HG03378 (cell line): ENCODE measurements at regions not wholly inside any gene's neighbourhood (a gene's known extent, or its start where the extent isn't known, plus 50 kb on each side); places are given as distances from the start of the nearest gene placed in this dataset.
A peak's percentile ranks its signal among the peaks of the same experiment; 100 is the strongest.
"Not testable (repeated sequence)": the region's sequence is repeated elsewhere in the genome, so short reads cannot be mapped to it uniquely, and the experiment has no call there.

Experiments used
- ATAC-seq: cut with Tn5 transposase; IDR thresholded peaks from one replicate; pipeline ENCODE4 v1.9.1; 2021; ENCODE audit warnings: mild to moderate bottlenecking, moderate library complexity; ENCODE audit not compliant: unreplicated experiment

GRCh38 chr6:119686240-119686639 lies 336.7 kb upstream of the MAN1A1 start:
- ATAC-seq: no peak

- no peak for ATAC-seq
Measured at GRCh38 chr6:119683671-119684070, 334.1 kb upstream of the MAN1A1 start.

DNA sequence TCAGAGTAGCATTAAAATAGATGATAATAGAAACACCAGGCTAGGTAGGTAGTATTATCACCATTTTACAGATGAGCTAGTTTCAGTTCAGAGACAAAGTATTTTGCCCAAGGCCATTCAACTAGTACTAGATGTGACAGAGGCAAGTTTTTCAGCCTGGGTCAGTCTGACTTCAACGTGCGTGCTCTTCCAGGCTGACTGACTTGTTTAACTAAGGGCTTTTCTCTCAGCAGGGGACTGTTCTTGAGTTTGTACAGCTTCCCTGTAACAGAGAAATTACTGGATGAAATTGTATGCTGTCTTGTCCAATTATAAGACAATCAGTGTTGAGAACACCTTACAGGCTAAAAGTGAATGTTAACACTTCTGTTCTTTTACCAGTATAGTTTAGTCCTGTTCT lies 333.5 kb upstream of the MAN1A1 start:
- ATAC-seq: no peak

DNA sequence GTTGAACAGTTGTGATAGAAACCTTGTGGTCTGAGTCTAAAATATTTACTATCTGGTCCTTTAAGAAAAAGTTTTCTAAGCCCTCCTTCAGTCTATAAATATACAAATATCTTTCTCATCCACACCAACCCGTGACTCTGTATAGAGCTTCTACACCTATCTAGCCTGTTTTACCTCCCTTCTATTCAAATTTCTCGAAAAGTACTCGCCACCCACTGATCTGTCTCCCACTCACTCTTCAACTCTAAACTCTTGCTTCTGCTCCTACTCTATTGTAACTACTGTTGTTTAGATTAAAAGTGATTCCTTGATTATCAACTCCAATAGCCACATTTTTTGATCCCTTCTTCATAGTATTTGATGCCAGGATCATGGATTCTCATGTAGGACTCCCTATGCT lies 329.4 kb upstream of the MAN1A1 start:
- ATAC-seq: no peak

- ATAC-seq: no peak
Measured at GRCh38 chr6:119677384-119677783, 327.8 kb upstream of the MAN1A1 start.

GRCh38 chr6:119676961-119677360 lies 327.4 kb upstream of the MAN1A1 start:
- ATAC-seq: no peak

DNA sequence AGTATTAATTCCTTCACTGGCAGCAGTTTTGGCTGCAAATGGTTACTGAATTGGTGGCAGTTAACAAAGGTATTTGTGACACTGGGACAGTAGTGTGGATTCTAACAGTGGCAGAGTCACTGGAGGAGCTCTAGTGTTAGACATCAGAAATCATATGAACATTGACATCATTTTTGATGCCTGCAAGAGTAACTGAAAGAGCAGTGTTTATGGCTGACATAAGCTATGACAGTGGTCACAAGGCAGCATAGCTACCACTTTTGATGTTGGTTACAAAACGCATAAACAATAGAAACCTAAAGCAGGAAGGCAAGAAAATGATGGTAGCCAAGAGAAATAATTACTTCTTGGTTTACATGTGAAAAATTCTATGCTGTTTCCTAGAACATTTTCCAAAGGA lies 326.7 kb upstream of the MAN1A1 start:
- no peak for ATAC-seq

DNA sequence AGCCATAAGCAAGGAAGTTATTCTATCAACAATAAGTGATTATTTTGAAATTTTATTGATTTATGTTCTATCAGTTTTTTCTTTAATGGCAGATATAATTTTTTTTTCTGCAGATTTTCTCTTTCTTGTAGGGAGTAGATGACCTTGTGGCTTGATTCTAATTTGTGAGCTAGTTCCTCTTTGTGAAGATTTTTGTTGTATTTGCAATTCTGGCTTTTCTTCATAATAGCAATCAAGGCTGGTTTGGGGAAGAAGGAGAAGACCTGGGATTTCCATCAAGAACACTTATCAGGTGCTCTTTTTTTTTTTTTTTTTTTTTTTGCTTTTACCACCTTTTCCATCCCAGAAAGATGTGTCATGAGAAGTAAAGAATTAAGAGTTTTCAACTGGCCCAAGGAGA lies 324.2 kb upstream of the MAN1A1 start:
- no peak for ATAC-seq

DNA sequence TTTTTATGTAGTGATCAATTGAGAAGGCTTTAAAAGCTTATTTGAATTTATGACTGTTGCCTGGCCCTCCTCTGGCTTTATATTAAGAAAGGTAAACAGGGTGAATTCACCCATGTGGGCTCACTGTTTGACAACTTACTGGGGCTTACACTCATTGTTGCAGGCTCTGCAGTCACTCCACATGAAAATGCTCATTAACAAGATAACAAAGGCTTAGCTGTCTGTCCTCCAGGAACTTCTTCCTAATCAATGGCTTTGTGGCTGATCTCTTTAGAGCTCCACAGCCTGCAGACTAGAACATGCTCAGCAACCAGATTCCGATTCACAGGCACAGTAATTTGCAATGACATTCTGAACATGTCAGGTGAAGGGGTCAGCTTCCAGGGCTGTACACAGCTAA lies 323.2 kb upstream of the MAN1A1 start:
- no peak for ATAC-seq

GRCh38 chr6:119671105-119671504 lies 321.5 kb upstream of the MAN1A1 start:
- no peak for ATAC-seq

- no peak for ATAC-seq
Measured at GRCh38 chr6:119669221-119669620, 319.7 kb upstream of the MAN1A1 start.

- not testable (repeated sequence) for ATAC-seq
Measured at GRCh38 chr6:119665432-119665831, 315.9 kb upstream of the MAN1A1 start.

DNA sequence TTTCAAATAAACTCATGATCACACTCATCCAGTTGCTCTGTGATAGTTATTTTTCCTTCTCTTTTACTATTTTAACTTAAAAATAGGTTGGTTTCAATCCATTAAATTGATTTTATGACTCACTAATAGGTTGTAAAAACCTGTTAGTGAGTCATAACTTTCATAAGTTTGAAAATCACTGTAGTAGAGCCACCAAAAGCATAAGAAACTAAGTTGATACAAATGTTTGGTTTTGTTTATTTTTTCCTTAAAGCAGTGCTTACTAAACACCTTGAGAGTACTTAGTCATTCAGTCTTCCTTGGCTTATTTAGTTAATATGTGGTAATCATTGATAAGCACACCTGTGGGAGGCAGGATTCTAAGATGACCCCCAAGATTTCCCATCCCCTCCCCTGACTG lies 312.1 kb upstream of the MAN1A1 start:
- ATAC-seq: peak; percentile 41

- no peak for ATAC-seq
Measured at GRCh38 chr6:119661078-119661477, 311.5 kb upstream of the MAN1A1 start.

- no peak for ATAC-seq
Measured at GRCh38 chr6:119658917-119659316, 309.4 kb upstream of the MAN1A1 start.

GRCh38 chr6:119655124-119655523 lies 305.6 kb upstream of the MAN1A1 start:
- no peak for ATAC-seq

DNA sequence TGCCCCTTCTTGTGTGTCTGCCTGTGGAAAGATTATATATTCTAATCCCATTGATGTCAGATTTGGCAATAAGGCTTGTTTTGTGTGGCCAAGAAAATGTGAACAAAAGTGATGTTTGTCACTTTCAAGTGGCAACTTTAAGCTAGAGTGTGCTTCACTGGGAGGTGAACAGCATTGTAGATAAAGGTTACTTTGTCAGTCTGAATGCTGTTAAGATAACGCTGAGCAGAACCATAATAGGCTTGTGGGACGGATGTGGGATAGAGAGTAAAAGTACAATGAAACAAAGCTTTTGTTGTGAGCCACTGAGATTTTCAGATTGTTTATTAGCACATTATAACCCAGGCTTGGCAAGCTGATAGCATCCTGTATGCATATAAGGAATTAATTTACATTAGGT lies 303.8 kb upstream of the MAN1A1 start:
- no peak for ATAC-seq

- ATAC-seq: no peak
Measured at GRCh38 chr6:119649531-119649930, 300.0 kb upstream of the MAN1A1 start.

DNA sequence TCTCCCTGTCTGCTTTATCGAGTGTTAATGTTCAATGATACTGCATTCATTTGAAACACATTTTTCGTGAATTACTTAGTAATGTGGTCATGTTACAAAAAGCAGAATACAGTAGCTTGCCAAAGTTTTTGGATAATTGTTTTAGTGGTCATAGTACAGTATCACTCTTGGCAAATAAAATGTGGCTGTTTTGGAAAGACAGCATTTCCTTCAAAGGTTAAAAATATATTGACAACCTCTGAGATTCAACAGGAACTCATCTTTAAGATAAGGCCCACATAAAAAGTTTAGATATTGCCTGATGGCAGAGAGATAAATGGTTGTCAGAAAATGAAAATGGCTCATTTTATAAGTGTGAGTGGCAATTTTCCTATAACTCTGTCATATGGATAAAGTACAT lies 297.7 kb upstream of the MAN1A1 start:
- ATAC-seq: no peak

DNA sequence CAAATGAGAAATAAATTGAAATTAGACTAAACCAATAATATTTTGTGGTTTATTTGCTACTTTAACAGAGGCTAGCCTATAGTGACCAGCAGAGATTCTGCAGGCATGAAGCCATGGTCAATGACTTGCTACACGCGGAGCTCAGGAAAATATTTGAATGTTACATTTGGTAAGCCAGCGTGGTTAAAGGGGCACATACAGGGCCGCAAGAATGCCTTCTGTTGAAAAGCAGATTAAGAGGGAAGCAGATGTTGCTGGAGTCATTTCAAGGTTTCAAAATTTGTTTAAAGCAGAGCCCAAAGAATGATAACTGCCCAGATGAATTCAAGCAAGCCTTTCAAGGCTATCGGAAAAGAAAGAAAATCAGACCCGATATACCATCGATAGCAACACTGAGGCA lies 294.3 kb upstream of the MAN1A1 start:
- no peak for ATAC-seq

- no peak for ATAC-seq
Measured at GRCh38 chr6:119637768-119638167, 288.2 kb upstream of the MAN1A1 start.

DNA sequence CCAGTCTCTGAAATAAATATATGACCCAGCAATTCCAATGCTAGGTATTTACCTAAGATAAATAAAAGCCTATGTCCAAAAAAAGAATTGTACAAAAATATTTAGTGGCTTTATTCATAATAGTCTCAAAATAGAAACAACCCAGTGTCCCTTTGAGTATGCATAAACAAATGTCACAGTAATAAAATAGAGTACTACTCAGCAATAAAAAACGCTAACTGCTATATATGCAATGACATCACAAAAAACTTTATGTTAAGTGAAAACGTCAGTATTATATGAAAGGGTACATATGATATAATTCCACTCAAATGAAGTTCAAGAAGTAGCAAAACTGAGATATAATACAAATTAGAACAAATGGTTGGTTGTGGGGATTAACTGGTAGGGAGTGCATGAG lies 286.5 kb upstream of the MAN1A1 start:
- no peak for ATAC-seq

- ATAC-seq: no peak
Measured at GRCh38 chr6:119633461-119633860, 283.9 kb upstream of the MAN1A1 start.
